Fibroblast of lung (primary cell): ENCODE measurements at regions not wholly inside any gene's neighbourhood (a gene's known extent, or its start where the extent isn't known, plus 50 kb on each side); places are given as distances from the start of the nearest gene placed in this dataset.

Experiments
- DNase-seq, 2 donors: peaks; one replicate each; pipeline versions ENCODE4 v3.0.0 to v3.0.0-alpha.2; 2010; ENCODE audit warnings: low read depth in 2 of 2
- H2AFZ ChIP-seq: 2 replicates; pipeline ENCODE4 v1.5.1; 2012; ENCODE audit warnings: low read length, control low read depth, inconsistent platforms
- H3K27ac ChIP-seq: 2 replicates; pipeline ENCODE4 v1.5.1; 2011; ENCODE audit warnings: low read length, control low read depth; ENCODE audit not compliant: insufficient read depth
- H3K27me3 ChIP-seq: 2 replicates; pipeline ENCODE4 v1.5.1; 2011; ENCODE audit warnings: mild to moderate bottlenecking, low read length; ENCODE audit not compliant: control insufficient read depth, insufficient read depth
- H3K36me3 ChIP-seq: 2 replicates; pipeline ENCODE4 v1.5.1; 2011; ENCODE audit warnings: low read length; ENCODE audit not compliant: control insufficient read depth, insufficient read depth
- H3K4me1 ChIP-seq: 2 replicates; pipeline ENCODE4 v1.5.1; 2011; ENCODE audit warnings: low read length; ENCODE audit not compliant: control insufficient read depth, insufficient read depth; ENCODE audit errors: extremely low read depth
- H3K4me2 ChIP-seq: 2 replicates; pipeline ENCODE4 v1.5.1; 2011; ENCODE audit warnings: low read length, control low read depth; ENCODE audit not compliant: insufficient read depth; ENCODE audit errors: extremely low read depth
- H3K4me3 ChIP-seq, 4 experiments: fragments of 200-600 bp in 1 of 4; sonication (generic) in 1 of 4; replicated peaks in 1 of 4; 2 replicates each; pipeline ENCODE4 v1.5.1; 2011 to 2016; ENCODE audit warnings: low read length in 4 of 4, low read depth in 3 of 4, mild to moderate bottlenecking in 3 of 4, control low read depth in 2 of 4, inconsistent platforms in 1 of 4, mixed read lengths in 1 of 4; ENCODE audit not compliant: insufficient read depth in 1 of 4; ENCODE audit errors: control extremely low read depth in 1 of 4
- H3K79me2 ChIP-seq: 2 replicates; pipeline ENCODE4 v1.5.1; 2012; ENCODE audit warnings: mild to moderate bottlenecking, low read length, inconsistent platforms; ENCODE audit not compliant: control insufficient read depth, insufficient read depth
- H3K9ac ChIP-seq: 2 replicates; pipeline ENCODE4 v1.5.1; 2011; ENCODE audit warnings: mild to moderate bottlenecking, low read length, control low read depth; ENCODE audit not compliant: insufficient read depth
- H3K9me3 ChIP-seq: 2 replicates; pipeline ENCODE4 v1.5.1; 2012; ENCODE audit warnings: low read depth, low read length; ENCODE audit not compliant: control insufficient read depth, insufficient read depth
- H4K20me1 ChIP-seq: 2 replicates; pipeline ENCODE4 v1.5.1; 2011; ENCODE audit warnings: low read length; ENCODE audit not compliant: control insufficient read depth, insufficient read depth; ENCODE audit errors: extremely low read depth
- CTCF ChIP-seq, 2 donors: IDR thresholded peaks in 1 of 2; conservative IDR thresholded peaks in 1 of 2; 1 replicate in 1 of 2; 2 replicates in 1 of 2; pipeline ENCODE4 v1.5.1; 2011 to 2012; ENCODE audit warnings: low read length in 2 of 2, control low read depth in 1 of 2, inconsistent platforms in 1 of 2, low read depth in 1 of 2, mild to moderate bottlenecking in 1 of 2
- EZH2 ChIP-seq: IDR thresholded peaks from 2 replicates; pipeline ENCODE4 v1.5.1; 2012; ENCODE audit warnings: low read length, control low read depth, mild to moderate bottlenecking; ENCODE audit errors: missing control alignments

- Histone ChIP-seq H3K79me2 (no peaks in the 10 kb centered on the region), H3K27me3 (no peaks in the 10 kb centered on the region), H3K27ac (no peak overlapping the region), H3K9me3 (no peaks in the 10 kb centered on the region), H3K4me1 (no peaks in the 10 kb centered on the region), H2AFZ (no peak overlapping the region), H4K20me1 (no peaks in the 10 kb centered on the region), H3K36me3 (no peaks in the 10 kb centered on the region), H3K4me2 (no peak overlapping the region), H3K4me3 (no peak overlapping the region), H3K9ac (no peak overlapping the region)
- TF ChIP-seq EZH2 (no peak), CTCF (conservative IDR thresholded peaks at IDR 0.05 in 1 of 2, IDR thresholded peaks at IDR 0.05 in 1 of 2; ENCODE audit: low read depth in 1 of 2, low read length in 2 of 2) (no peak)
- DNase-seq = no peak
Observed at GRCh38 chr7:32256811-32257210, 186.6 kb upstream of the PDE1C start.

- Histone ChIP-seq H2AFZ (no peak overlapping the region), H3K9me3 (no peaks in the 10 kb centered on the region), H3K4me2 (no peak overlapping the region), H3K36me3 (no peaks in the 10 kb centered on the region), H3K4me3 (no peak overlapping the region), H3K79me2 (no peaks in the 10 kb centered on the region), H4K20me1 (no peaks in the 10 kb centered on the region), H3K4me1 (no peaks in the 10 kb centered on the region), H3K9ac (no peak overlapping the region), H3K27me3 (no peaks in the 10 kb centered on the region), H3K27ac (no peak overlapping the region)
- DNase-seq = no peak
- TF ChIP-seq EZH2 (no peak), CTCF (conservative IDR thresholded peaks at IDR 0.05 in 1 of 2, IDR thresholded peaks at IDR 0.05 in 1 of 2; ENCODE audit: low read depth in 1 of 2, low read length in 2 of 2) (no peak)
Observed at GRCh38 chr7:32256376-32256775, 186.2 kb upstream of the PDE1C start.

GRCh38 chr7:32255036-32255435 lies 184.8 kb upstream of the PDE1C start:
- Histone ChIP-seq H3K4me1 (no peaks in the 10 kb centered on the region), H3K4me2 (no peak overlapping the region)

More at GRCh38 chr7:32255036-32255435, 184.8 kb upstream of the PDE1C start:
- Histone ChIP-seq H3K27me3 (no peaks in the 10 kb centered on the region), H3K36me3 (no peaks in the 10 kb centered on the region), H3K9me3 (no peaks in the 10 kb centered on the region), H3K9ac (no peak overlapping the region), H4K20me1 (no peaks in the 10 kb centered on the region), H3K4me3 (no peak overlapping the region), H2AFZ (no peak overlapping the region), H3K27ac (no peak overlapping the region), H3K79me2 (no peaks in the 10 kb centered on the region)
- no peak for TF ChIP-seq EZH2
- no peak for TF ChIP-seq CTCF (conservative IDR thresholded peaks at IDR 0.05 in 1 of 2, IDR thresholded peaks at IDR 0.05 in 1 of 2; ENCODE audit: low read depth in 1 of 2, low read length in 2 of 2)
- no peak for DNase-seq
